Endodermal cell (in vitro differentiated cells): ENCODE measurements at regions not wholly inside any gene's neighbourhood (a gene's known extent, or its start where the extent isn't known, plus 50 kb on each side); places are given as distances from the start of the nearest gene placed in this dataset.
"Not testable (repeated sequence)": the region's sequence is repeated elsewhere in the genome, so short reads cannot be mapped to it uniquely, and the experiment has no call there.

ENCODE experiments used
- DNase-seq: peaks from one replicate; pipeline ENCODE4 v3.0.0-alpha.2; 2017
- H3K27ac ChIP-seq: 2 replicates; pipeline ENCODE4 v1.5.1; 2013; ENCODE audit warnings: mild to moderate bottlenecking, low read depth, low read length, moderate library complexity
- H3K27me3 ChIP-seq: 2 replicates; pipeline ENCODE4 v1.6.1; 2013; ENCODE audit warnings: mild to moderate bottlenecking, low read length, moderate library complexity; ENCODE audit not compliant: insufficient read depth, control insufficient read depth, poor library complexity, severe bottlenecking
- H3K36me3 ChIP-seq: 2 replicates; pipeline ENCODE4 v1.7.0; 2013; ENCODE audit warnings: mild to moderate bottlenecking, low read length, moderate library complexity; ENCODE audit not compliant: control insufficient read depth, insufficient read depth
- H3K4me1 ChIP-seq: one replicate; pipeline ENCODE4 v1.7.0; 2013; ENCODE audit warnings: low read length; ENCODE audit not compliant: control insufficient read depth, insufficient read depth
- H3K4me3 ChIP-seq: 2 replicates; pipeline ENCODE4 v1.5.1; 2013; ENCODE audit warnings: mild to moderate bottlenecking, low read length, moderate library complexity
- H3K9ac ChIP-seq: 2 replicates; pipeline ENCODE4 v1.6.1; 2013; ENCODE audit warnings: mild to moderate bottlenecking, low read length, moderate library complexity; ENCODE audit not compliant: poor library complexity, severe bottlenecking; ENCODE audit errors: extremely low read depth
- H3K9me3 ChIP-seq: 2 replicates; pipeline ENCODE4 v1.6.1; 2013; ENCODE audit warnings: mild to moderate bottlenecking, low read length, moderate library complexity; ENCODE audit not compliant: control insufficient read depth
- H3K27ac Mint-ChIP-seq: 2 replicates; pipeline ENCODE4 v1.8.0; 2020; ENCODE audit warnings: mixed read lengths
- H3K27me3 Mint-ChIP-seq: 2 replicates; pipeline ENCODE4 v1.8.0; 2021; ENCODE audit warnings: mild to moderate bottlenecking, mixed read lengths; ENCODE audit not compliant: insufficient read depth
- H3K36me3 Mint-ChIP-seq: 2 replicates; pipeline ENCODE4 v1.8.0; 2020; ENCODE audit warnings: low read depth, mixed read lengths
- H3K4me1 Mint-ChIP-seq: 2 replicates; pipeline ENCODE4 v1.8.0; 2020; ENCODE audit warnings: mixed read lengths
- H3K4me3 Mint-ChIP-seq: 2 replicates; pipeline ENCODE4 v1.8.0; 2020; ENCODE audit warnings: mild to moderate bottlenecking, moderate library complexity, mixed read lengths
- H3K9me3 Mint-ChIP-seq: 2 replicates; pipeline ENCODE4 v1.8.0; 2020; ENCODE audit warnings: mild to moderate bottlenecking, mixed read lengths
- WGBS, 2 experiments: methylation state at CpG; one replicate each; pipeline versions ENCODE4 v1.1.5 to v1.1.7; 2013; ENCODE audit warnings: missing lambda C conversion rate in 2 of 2, mixed read lengths in 1 of 2; ENCODE audit not compliant: insufficient coverage in 1 of 2, insufficient read length in 1 of 2; 5-methylcytosine and 5-hydroxymethylcytosine counted together
- TF ChIP-seq, protein P1 (sequence below): fragments of 200-600 bp; sonication (generic); conservative IDR thresholded peaks from 2 replicates; pipeline ENCODE4 v1.5.0; 2021; ENCODE audit warnings: antibody characterized with exemption, mild to moderate bottlenecking

DNA sequence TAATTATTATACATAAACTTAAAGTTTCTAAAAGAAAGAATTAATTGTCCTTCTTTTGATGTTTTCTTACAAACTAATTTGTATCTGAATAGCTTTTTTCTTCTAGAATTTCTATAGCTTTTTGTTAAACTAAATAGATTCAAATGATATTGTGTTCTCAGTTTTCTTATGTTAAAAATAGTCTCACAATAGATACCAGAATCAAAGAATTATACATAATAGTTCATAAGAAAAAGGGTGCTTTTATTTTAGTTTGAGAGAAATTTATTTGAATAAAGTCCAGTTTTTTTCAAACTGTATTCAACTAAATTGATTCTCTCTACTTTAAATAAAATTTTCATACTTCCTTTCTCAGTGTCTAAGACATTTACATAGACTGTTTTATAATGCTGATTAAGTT lies 274.8 kb downstream of the SEMA3D start:
- Mint-ChIP-seq H3K9me3 (peaks cover 11% of the 10 kb centered on the region), H3K27me3 (no peaks in the 10 kb centered on the region), H3K36me3 (peaks cover 6% of the 10 kb centered on the region), H3K4me1 (peaks cover 33% of the 10 kb centered on the region), H3K4me3 (no peak overlapping the region), H3K27ac (no peak overlapping the region)
- no peak for DNase-seq
- Histone ChIP-seq H3K27me3 (no peaks in the 10 kb centered on the region), H3K27ac (no peak overlapping the region), H3K36me3 (no peaks in the 10 kb centered on the region), H3K9ac (no peak overlapping the region), H3K9me3 (peaks cover 9% of the 10 kb centered on the region), H3K4me1 (peaks cover 17% of the 10 kb centered on the region), H3K4me3 (no peak overlapping the region)
- TF ChIP-seq, protein P1, sequence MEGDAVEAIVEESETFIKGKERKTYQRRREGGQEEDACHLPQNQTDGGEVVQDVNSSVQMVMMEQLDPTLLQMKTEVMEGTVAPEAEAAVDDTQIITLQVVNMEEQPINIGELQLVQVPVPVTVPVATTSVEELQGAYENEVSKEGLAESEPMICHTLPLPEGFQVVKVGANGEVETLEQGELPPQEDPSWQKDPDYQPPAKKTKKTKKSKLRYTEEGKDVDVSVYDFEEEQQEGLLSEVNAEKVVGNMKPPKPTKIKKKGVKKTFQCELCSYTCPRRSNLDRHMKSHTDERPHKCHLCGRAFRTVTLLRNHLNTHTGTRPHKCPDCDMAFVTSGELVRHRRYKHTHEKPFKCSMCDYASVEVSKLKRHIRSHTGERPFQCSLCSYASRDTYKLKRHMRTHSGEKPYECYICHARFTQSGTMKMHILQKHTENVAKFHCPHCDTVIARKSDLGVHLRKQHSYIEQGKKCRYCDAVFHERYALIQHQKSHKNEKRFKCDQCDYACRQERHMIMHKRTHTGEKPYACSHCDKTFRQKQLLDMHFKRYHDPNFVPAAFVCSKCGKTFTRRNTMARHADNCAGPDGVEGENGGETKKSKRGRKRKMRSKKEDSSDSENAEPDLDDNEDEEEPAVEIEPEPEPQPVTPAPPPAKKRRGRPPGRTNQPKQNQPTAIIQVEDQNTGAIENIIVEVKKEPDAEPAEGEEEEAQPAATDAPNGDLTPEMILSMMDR: no peak

DNA sequence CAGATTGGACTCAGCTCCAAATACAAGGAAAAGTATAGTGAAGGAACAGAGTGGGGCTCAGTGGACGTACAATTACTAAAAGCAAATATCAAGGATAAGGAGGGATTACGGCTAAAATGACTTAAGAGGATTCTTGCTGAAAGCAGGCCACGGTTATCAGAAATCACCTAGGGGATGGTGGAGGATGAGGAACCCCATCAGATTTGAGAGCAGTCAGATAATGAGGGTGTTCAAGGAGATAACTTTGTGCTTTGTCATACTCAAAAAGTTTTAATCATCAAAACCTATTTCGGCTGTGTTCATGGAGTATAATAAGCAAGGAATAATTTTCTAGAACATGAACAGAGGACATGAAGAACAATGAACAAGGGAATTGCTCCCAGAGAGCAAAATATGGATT lies 275.8 kb downstream of the SEMA3D start:
- Histone ChIP-seq H3K36me3 (no peaks in the 10 kb centered on the region), H3K4me1 (peaks cover 17% of the 10 kb centered on the region), H3K9ac (no peak overlapping the region), H3K27me3 (no peaks in the 10 kb centered on the region), H3K9me3 (peaks cover 12% of the 10 kb centered on the region), H3K4me3 (no peak overlapping the region), H3K27ac (no peak overlapping the region)
- DNase-seq: no peak
- H3K27me3 Mint-ChIP-seq: no peaks in the 10 kb centered on the region
- WGBS, 2 experiments: 77 to 90% methylated on average over 4 of the region's 4 CpGs
- peaks cover 11% of the 10 kb centered on the region for H3K9me3 Mint-ChIP-seq
- H3K4me1 Mint-ChIP-seq: peaks cover 29% of the 10 kb centered on the region
- peak overlapping the region; percentile 16 for H3K27ac Mint-ChIP-seq
- peaks cover 10% of the 10 kb centered on the region for H3K36me3 Mint-ChIP-seq
- TF ChIP-seq, protein P1: no peak
- H3K4me3 Mint-ChIP-seq: no peak overlapping the region

DNA sequence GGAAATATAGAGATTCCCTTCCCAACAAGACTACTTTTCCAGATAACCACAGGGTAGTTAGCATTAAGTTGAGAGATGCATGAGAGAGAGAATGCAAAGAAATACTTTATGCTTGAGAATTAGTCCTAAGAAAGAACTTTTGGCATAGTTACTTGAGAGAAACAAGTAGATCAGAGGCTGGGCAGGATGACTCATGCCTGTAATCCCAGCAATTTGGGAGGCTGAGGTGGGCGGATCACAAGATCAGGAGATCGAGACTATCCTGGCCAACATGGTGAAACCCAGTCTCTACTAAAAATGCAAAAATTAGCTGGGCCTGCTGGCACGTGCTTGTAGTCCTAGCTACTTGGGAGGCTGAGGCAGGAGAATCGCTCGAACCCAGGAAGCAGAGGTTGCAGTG lies 276.5 kb downstream of the SEMA3D start:
- peaks cover 17% of the 10 kb centered on the region for H3K9me3 ChIP-seq
- H3K36me3 ChIP-seq, DNase-seq, H3K36me3 Mint-ChIP-seq, H3K27me3 Mint-ChIP-seq, H3K9ac ChIP-seq, H3K4me3 ChIP-seq, H3K4me3 Mint-ChIP-seq, H3K27me3 ChIP-seq, H3K27ac ChIP-seq, H3K27ac Mint-ChIP-seq: not testable (repeated sequence)
- H3K4me1 ChIP-seq: peaks cover 17% of the 10 kb centered on the region
- peaks cover 11% of the 10 kb centered on the region for H3K9me3 Mint-ChIP-seq
- peaks cover 26% of the 10 kb centered on the region for H3K4me1 Mint-ChIP-seq
- 89 to 90% methylated on average over 5 of the region's 5 CpGs for WGBS, 2 experiments

DNA sequence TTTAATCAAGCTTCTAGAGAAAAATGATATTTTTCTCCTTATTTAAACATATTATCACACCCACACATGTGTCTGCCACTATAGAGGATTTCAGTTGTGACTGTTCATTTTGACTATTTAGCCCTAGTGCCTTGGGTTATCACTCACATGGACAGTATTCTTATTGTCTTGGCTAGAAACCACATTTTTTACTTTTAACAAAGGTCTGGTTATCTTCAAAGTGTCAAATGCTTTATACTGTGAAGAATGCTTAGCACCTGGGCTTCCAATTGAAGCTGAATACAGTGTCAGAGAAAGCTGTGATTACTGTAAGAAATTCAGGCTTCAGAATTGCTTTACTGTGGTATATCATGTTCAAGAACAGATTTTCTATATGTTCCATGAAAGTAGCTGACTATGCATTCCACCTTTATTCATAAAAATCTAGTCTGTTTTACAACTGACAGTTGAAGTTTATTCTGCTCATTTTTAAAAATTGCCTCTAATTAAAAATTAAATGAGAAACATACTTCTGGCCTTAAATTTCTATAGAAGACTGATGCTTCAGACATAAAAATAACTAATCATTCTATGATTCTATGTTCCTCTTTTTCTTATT lies 278.6 kb downstream of the SEMA3D start:
- TF ChIP-seq, protein P1: no peak
- H3K4me3 ChIP-seq: peak overlapping the region; percentile 5
- peak overlapping the region; percentile 18 for H3K9ac ChIP-seq
- no peak overlapping the region for H3K27ac ChIP-seq
- peaks cover 38% of the 10 kb centered on the region for H3K9me3 ChIP-seq
- Mint-ChIP-seq H3K36me3 (peaks cover 10% of the 10 kb centered on the region), H3K4me1 (peaks cover 24% of the 10 kb centered on the region), H3K9me3 (peaks cover 8% of the 10 kb centered on the region), H3K4me3 (no peak overlapping the region), H3K27ac (no peak overlapping the region), H3K27me3 (no peaks in the 10 kb centered on the region)
- DNase-seq: no peak
- H3K27me3 ChIP-seq: no peaks in the 10 kb centered on the region
- no peaks in the 10 kb centered on the region for H3K36me3 ChIP-seq
- peaks cover 17% of the 10 kb centered on the region for H3K4me1 ChIP-seq
